ENCODE measurements at regions not wholly inside any gene's neighbourhood (a gene's known extent, or its start where the extent isn't known, plus 50 kb on each side); places are given as distances from the start of the nearest gene placed in this dataset.

- no peak for TF ChIP-seq GATA3 (IDR thresholded peaks at IDR 0.05; ENCODE audit: low read depth, low read length)
- no peak for TF ChIP-seq GATA2 (IDR thresholded peaks at IDR 0.05; ENCODE audit: low read depth, low read length)
These were observed 389.2 kb upstream of the FTMT start for GRCh38 chr5:121462441-121462840.

- no peak for TF ChIP-seq GATA2 (IDR thresholded peaks at IDR 0.05; ENCODE audit: low read depth, low read length)
- no peak for TF ChIP-seq GATA3 (IDR thresholded peaks at IDR 0.05; ENCODE audit: low read depth, low read length)
These were observed 373.0 kb upstream of the FTMT start for GRCh38 chr5:121478636-121479035.

- TF ChIP-seq GATA2 (IDR thresholded peaks at IDR 0.05; ENCODE audit: low read depth, low read length) (no peak), GATA3 (IDR thresholded peaks at IDR 0.05; ENCODE audit: low read depth, low read length) (no peak)
These were observed 372.3 kb upstream of the FTMT start for GRCh38 chr5:121479337-121479736.

- no peak for TF ChIP-seq GATA3 (IDR thresholded peaks at IDR 0.05; ENCODE audit: low read depth, low read length)
- TF ChIP-seq GATA2 (IDR thresholded peaks at IDR 0.05; ENCODE audit: low read depth, low read length) = no peak
These were observed 366.4 kb upstream of the FTMT start for GRCh38 chr5:121485281-121485680.

GRCh38 chr5:121489972-121490371, 361.7 kb upstream of the FTMT start:
- TF ChIP-seq GATA3 (IDR thresholded peaks at IDR 0.05; ENCODE audit: low read depth, low read length) = no peak
- TF ChIP-seq GATA2 (IDR thresholded peaks at IDR 0.05; ENCODE audit: low read depth, low read length) = no peak

- TF ChIP-seq GATA2 (IDR thresholded peaks at IDR 0.05; ENCODE audit: low read depth, low read length) = no peak
These were observed 354.5 kb upstream of the FTMT start for GRCh38 chr5:121497176-121497575.

GRCh38 chr5:121500310-121500709, 351.4 kb upstream of the FTMT start:
- TF ChIP-seq GATA2 (IDR thresholded peaks at IDR 0.05; ENCODE audit: low read depth, low read length) (no peak), GATA3 (IDR thresholded peaks at IDR 0.05; ENCODE audit: low read depth, low read length) (no peak)

- no peak for TF ChIP-seq GATA2 (IDR thresholded peaks at IDR 0.05; ENCODE audit: low read depth, low read length)
- TF ChIP-seq GATA3 (IDR thresholded peaks at IDR 0.05; ENCODE audit: low read depth, low read length) = no peak
These were observed 348.4 kb upstream of the FTMT start for GRCh38 chr5:121503111-121503840.

- TF ChIP-seq GATA3 (IDR thresholded peaks at IDR 0.05; ENCODE audit: low read depth, low read length) (no peak), GATA2 (IDR thresholded peaks at IDR 0.05; ENCODE audit: low read depth, low read length) (no peak)
These were observed 334.7 kb upstream of the FTMT start for GRCh38 chr5:121516997-121517396.

- no peak for TF ChIP-seq GATA2 (IDR thresholded peaks at IDR 0.05; ENCODE audit: low read depth, low read length)
- no peak for TF ChIP-seq GATA3 (IDR thresholded peaks at IDR 0.05; ENCODE audit: low read depth, low read length)
These were observed 326.0 kb upstream of the FTMT start for GRCh38 chr5:121525706-121526105.

GRCh38 chr5:121526908-121527307, 324.8 kb upstream of the FTMT start:
- TF ChIP-seq GATA3 (IDR thresholded peaks at IDR 0.05; ENCODE audit: low read depth, low read length) (no peak), GATA2 (IDR thresholded peaks at IDR 0.05; ENCODE audit: low read depth, low read length) (no peak)

GRCh38 chr5:121533814-121534213, 317.9 kb upstream of the FTMT start:
- TF ChIP-seq GATA2 (IDR thresholded peaks at IDR 0.05; ENCODE audit: low read depth, low read length) (no peak), GATA3 (IDR thresholded peaks at IDR 0.05; ENCODE audit: low read depth, low read length) (no peak)

- TF ChIP-seq GATA2 (IDR thresholded peaks at IDR 0.05; ENCODE audit: low read depth, low read length) = no peak
- TF ChIP-seq GATA3 (IDR thresholded peaks at IDR 0.05; ENCODE audit: low read depth, low read length) = no peak
These were observed 300.7 kb upstream of the FTMT start for GRCh38 chr5:121550989-121551388.

GRCh38 chr5:121559832-121560231, 291.9 kb upstream of the FTMT start:
- TF ChIP-seq GATA2 (IDR thresholded peaks at IDR 0.05; ENCODE audit: low read depth, low read length) = no peak
- no peak for TF ChIP-seq GATA3 (IDR thresholded peaks at IDR 0.05; ENCODE audit: low read depth, low read length)

- TF ChIP-seq GATA2 (IDR thresholded peaks at IDR 0.05; ENCODE audit: low read depth, low read length) = no peak
- no peak for TF ChIP-seq GATA3 (IDR thresholded peaks at IDR 0.05; ENCODE audit: low read depth, low read length)
These were observed 279.6 kb upstream of the FTMT start for GRCh38 chr5:121572061-121572460.

All from SH-SY5Y (cell line).